GM21723 (cell line): ENCODE measurements at regions not wholly inside any gene's neighbourhood (a gene's known extent, or its start where the extent isn't known, plus 50 kb on each side); places are given as distances from the start of the nearest gene placed in this dataset.
"Not testable (repeated sequence)": the region's sequence is repeated elsewhere in the genome, so short reads cannot be mapped to it uniquely, and the experiment has no call there.

Experiments used
- ATAC-seq: cut with Tn5 transposase; IDR thresholded peaks from one replicate; pipeline ENCODE4 v1.9.1; 2021; ENCODE audit warnings: mild to moderate bottlenecking, moderate library complexity; ENCODE audit not compliant: unreplicated experiment

- no peak for ATAC-seq
Observed at GRCh38 chr6:19369785-19370184, 467.4 kb upstream of the ID4 start.

GRCh38 chr6:19370831-19371230, 466.3 kb upstream of the ID4 start:
- no peak for ATAC-seq

- no peak for ATAC-seq
Observed at GRCh38 chr6:19375613-19376012, 461.6 kb upstream of the ID4 start.

GRCh38 chr6:19377722-19378121, 459.4 kb upstream of the ID4 start:
- no peak for ATAC-seq

GRCh38 chr6:19380293-19380692, 456.9 kb upstream of the ID4 start:
- no peak for ATAC-seq

GRCh38 chr6:19382676-19383075, 454.5 kb upstream of the ID4 start:
- ATAC-seq = no peak

- ATAC-seq = no peak
Observed at GRCh38 chr6:19391926-19392325, 445.2 kb upstream of the ID4 start.

GRCh38 chr6:19394051-19394450, 443.1 kb upstream of the ID4 start:
- ATAC-seq = no peak

- no peak for ATAC-seq
Observed at GRCh38 chr6:19394687-19395086, 442.5 kb upstream of the ID4 start.

- no peak for ATAC-seq
Observed at GRCh38 chr6:19395316-19395715, 441.9 kb upstream of the ID4 start.

GRCh38 chr6:19399406-19399805, 437.8 kb upstream of the ID4 start:
- no peak for ATAC-seq

- ATAC-seq = not testable (repeated sequence)
Observed at GRCh38 chr6:19404884-19405283, 432.3 kb upstream of the ID4 start.

GRCh38 chr6:19408331-19408730, 428.8 kb upstream of the ID4 start:
- ATAC-seq = no peak

- no peak for ATAC-seq
Observed at GRCh38 chr6:19410481-19410880, 426.7 kb upstream of the ID4 start.

- no peak for ATAC-seq
Observed at GRCh38 chr6:19413323-19413722, 423.8 kb upstream of the ID4 start.

GRCh38 chr6:19415605-19416326, 421.4 kb upstream of the ID4 start:
- ATAC-seq = no peak

GRCh38 chr6:19416811-19417210, 420.4 kb upstream of the ID4 start:
- ATAC-seq = no peak

- no peak for ATAC-seq
Observed at GRCh38 chr6:19417713-19418112, 419.5 kb upstream of the ID4 start.

GRCh38 chr6:19424853-19425252, 412.3 kb upstream of the ID4 start:
- no peak for ATAC-seq

- ATAC-seq = no peak
Observed at GRCh38 chr6:19427548-19427947, 409.6 kb upstream of the ID4 start.

- no peak for ATAC-seq
Observed at GRCh38 chr6:19432966-19433498, 404.1 kb upstream of the ID4 start.

GRCh38 chr6:19434065-19434464, 403.1 kb upstream of the ID4 start:
- ATAC-seq = no peak

- ATAC-seq = no peak
Observed at GRCh38 chr6:19435755-19436154, 401.4 kb upstream of the ID4 start.
